A549 (cell line): ENCODE measurements at regions not wholly inside any gene's neighbourhood (a gene's known extent, or its start where the extent isn't known, plus 50 kb on each side); places are given as distances from the start of the nearest gene placed in this dataset.

ENCODE experiments used
- EHMT2 ChIP-seq: fragments of 200-600 bp; sonication (generic); IDR thresholded peaks from 2 replicates; pipeline ENCODE4 v1.6.1; 2016; ENCODE audit warnings: antibody characterized with exemption, low read depth, mild to moderate bottlenecking, moderate library complexity
- RAD21 ChIP-seq, 2 experiments: fragments of >200 bp in 1 of 2; sonication (Bioruptor Twin) in 1 of 2; formaldehyde crosslinking in 1 of 2; IDR thresholded peaks in 1 of 2; conservative IDR thresholded peaks in 1 of 2; 2 replicates in 1 of 2; 3 replicates in 1 of 2; pipeline ENCODE4 v1.6.1; 2012 to 2018; ENCODE audit warnings: inconsistent platforms in 1 of 2
- TF ChIP-seq, protein P1 (sequence below): fragments of >200 bp; sonication (Bioruptor Twin); formaldehyde crosslinking; IDR thresholded peaks from 3 replicates; pipeline ENCODE4 v1.5.1; 2016

DNA sequence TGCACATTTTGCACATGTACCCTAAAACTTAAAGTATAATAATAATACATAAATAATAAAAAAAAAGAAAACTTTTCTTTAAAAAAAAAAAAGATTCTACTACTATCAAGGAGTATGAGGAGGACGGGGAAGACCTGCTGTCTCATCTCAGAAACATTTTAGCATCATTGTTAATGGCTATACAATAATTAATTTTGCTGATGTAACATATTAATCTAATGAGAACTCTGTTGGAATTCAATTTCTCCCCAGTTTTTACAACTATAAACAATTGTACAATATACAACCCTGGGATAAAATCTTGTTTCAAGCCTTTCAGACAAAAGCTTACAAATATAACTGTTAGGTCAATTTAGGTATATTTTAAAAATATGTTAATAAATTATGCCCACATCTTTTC lies 139.0 kb upstream of the GRIN3A start:
- TF ChIP-seq, protein P1, sequence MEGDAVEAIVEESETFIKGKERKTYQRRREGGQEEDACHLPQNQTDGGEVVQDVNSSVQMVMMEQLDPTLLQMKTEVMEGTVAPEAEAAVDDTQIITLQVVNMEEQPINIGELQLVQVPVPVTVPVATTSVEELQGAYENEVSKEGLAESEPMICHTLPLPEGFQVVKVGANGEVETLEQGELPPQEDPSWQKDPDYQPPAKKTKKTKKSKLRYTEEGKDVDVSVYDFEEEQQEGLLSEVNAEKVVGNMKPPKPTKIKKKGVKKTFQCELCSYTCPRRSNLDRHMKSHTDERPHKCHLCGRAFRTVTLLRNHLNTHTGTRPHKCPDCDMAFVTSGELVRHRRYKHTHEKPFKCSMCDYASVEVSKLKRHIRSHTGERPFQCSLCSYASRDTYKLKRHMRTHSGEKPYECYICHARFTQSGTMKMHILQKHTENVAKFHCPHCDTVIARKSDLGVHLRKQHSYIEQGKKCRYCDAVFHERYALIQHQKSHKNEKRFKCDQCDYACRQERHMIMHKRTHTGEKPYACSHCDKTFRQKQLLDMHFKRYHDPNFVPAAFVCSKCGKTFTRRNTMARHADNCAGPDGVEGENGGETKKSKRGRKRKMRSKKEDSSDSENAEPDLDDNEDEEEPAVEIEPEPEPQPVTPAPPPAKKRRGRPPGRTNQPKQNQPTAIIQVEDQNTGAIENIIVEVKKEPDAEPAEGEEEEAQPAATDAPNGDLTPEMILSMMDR: no peak
- TF ChIP-seq RAD21 (conservative IDR thresholded peaks at IDR 0.05 in 1 of 2, IDR thresholded peaks at IDR 0.05 in 1 of 2): no peak
- no peak for TF ChIP-seq EHMT2
